Activated CD4-positive, alpha-beta T cell treated with anti-CD3 and anti-CD28 coated beads, Interleukin-2, amount 10 ng/mL, durations not matched to agents 24 days and 14 days (primary cell): ENCODE measurements at regions not wholly inside any gene's neighbourhood (a gene's known extent, or its start where the extent isn't known, plus 50 kb on each side); places are given as distances from the start of the nearest gene placed in this dataset.

Experiments
- DNase-seq: peaks from one replicate; pipeline ENCODE4 v3.0.0; 2022
- H3K27ac Mint-ChIP-seq: one replicate; pipeline ENCODE4 v1.8.0; 2022; ENCODE audit warnings: mild to moderate bottlenecking, mixed read lengths
- H3K27me3 Mint-ChIP-seq: one replicate; pipeline ENCODE4 v1.8.0; 2022; ENCODE audit warnings: mixed read lengths
- H3K36me3 Mint-ChIP-seq: one replicate; pipeline ENCODE4 v1.8.0; 2022; ENCODE audit warnings: low read depth, mild to moderate bottlenecking, mixed read lengths
- H3K4me1 Mint-ChIP-seq: one replicate; pipeline ENCODE4 v1.8.0; 2021; ENCODE audit warnings: mixed read lengths
- H3K4me3 Mint-ChIP-seq: one replicate; pipeline ENCODE4 v1.8.0; 2022; ENCODE audit warnings: mild to moderate bottlenecking, moderate library complexity, mixed read lengths
- H3K9me3 Mint-ChIP-seq: one replicate; pipeline ENCODE4 v1.8.0; 2021; ENCODE audit warnings: mixed read lengths
- intact Hi-C: fragments of 100-400 bp; cut with micrococcal nuclease; formaldehyde crosslinking; loops from one replicate; pipeline ENCODE4 v1.15.1; 2023

GRCh38 chr2:17309741-17310339, 208.4 kb downstream of the RAD51AP2 start:
- H3K27me3 Mint-ChIP-seq = peaks cover 12% of the 10 kb centered on the region
- H3K36me3 Mint-ChIP-seq = no peaks in the 10 kb centered on the region
- H3K27ac Mint-ChIP-seq = no peak overlapping the region
- peaks cover 6% of the 10 kb centered on the region for H3K4me1 Mint-ChIP-seq
- H3K4me3 Mint-ChIP-seq = no peak overlapping the region
- no peaks in the 10 kb centered on the region for H3K9me3 Mint-ChIP-seq
- peak; percentile 57 for DNase-seq
- intact Hi-C loops = loop anchor here (5.0 kb wide), 1 partner anchor 538 kb away; no protein-coding TSS in a partner anchor

- H3K27ac Mint-ChIP-seq = no peak overlapping the region
- no peaks in the 10 kb centered on the region for H3K36me3 Mint-ChIP-seq
- H3K4me1 Mint-ChIP-seq = peaks cover 6% of the 10 kb centered on the region
- no peak for DNase-seq
- no peaks in the 10 kb centered on the region for H3K9me3 Mint-ChIP-seq
- peaks cover 10% of the 10 kb centered on the region for H3K27me3 Mint-ChIP-seq
- intact Hi-C loops = no loop called here
- no peak overlapping the region for H3K4me3 Mint-ChIP-seq
These were observed 209.1 kb downstream of the RAD51AP2 start for GRCh38 chr2:17309181-17309580.

- peaks cover 3% of the 10 kb centered on the region for H3K4me1 Mint-ChIP-seq
- no peak overlapping the region for H3K27ac Mint-ChIP-seq
- H3K4me3 Mint-ChIP-seq = no peak overlapping the region
- no peaks in the 10 kb centered on the region for H3K9me3 Mint-ChIP-seq
- H3K27me3 Mint-ChIP-seq = peaks cover 4% of the 10 kb centered on the region
- intact Hi-C loops = no loop called here
- no peaks in the 10 kb centered on the region for H3K36me3 Mint-ChIP-seq
- DNase-seq = no peak
These were observed 211.5 kb downstream of the RAD51AP2 start for GRCh38 chr2:17306706-17307105.

GRCh38 chr2:17306219-17306618, 212.0 kb downstream of the RAD51AP2 start:
- Mint-ChIP-seq H3K27ac (no peak overlapping the region), H3K4me1 (peaks cover under 1% of the 10 kb centered on the region), H3K4me3 (no peak overlapping the region), H3K36me3 (no peaks in the 10 kb centered on the region), H3K27me3 (peaks cover 3% of the 10 kb centered on the region), H3K9me3 (no peaks in the 10 kb centered on the region)
- intact Hi-C loops = no loop called here
- no peak for DNase-seq

- Mint-ChIP-seq H3K9me3 (no peaks in the 10 kb centered on the region), H3K27me3 (no peaks in the 10 kb centered on the region), H3K27ac (no peak overlapping the region), H3K4me1 (no peaks in the 10 kb centered on the region), H3K36me3 (no peaks in the 10 kb centered on the region), H3K4me3 (no peak overlapping the region)
- no peak for DNase-seq
- intact Hi-C loops = no loop called here
These were observed 214.7 kb downstream of the RAD51AP2 start for GRCh38 chr2:17303521-17303920.

- Mint-ChIP-seq H3K27me3 (no peaks in the 10 kb centered on the region), H3K36me3 (no peaks in the 10 kb centered on the region), H3K9me3 (no peaks in the 10 kb centered on the region), H3K27ac (no peak overlapping the region), H3K4me1 (no peaks in the 10 kb centered on the region), H3K4me3 (no peak overlapping the region)
- intact Hi-C loops = no loop called here
- DNase-seq = no peak
These were observed 215.2 kb downstream of the RAD51AP2 start for GRCh38 chr2:17303054-17303453.

GRCh38 chr2:17302281-17302680, 216.0 kb downstream of the RAD51AP2 start:
- Mint-ChIP-seq H3K27me3 (no peaks in the 10 kb centered on the region), H3K27ac (no peak overlapping the region), H3K36me3 (no peaks in the 10 kb centered on the region), H3K4me3 (no peak overlapping the region), H3K4me1 (no peaks in the 10 kb centered on the region), H3K9me3 (no peaks in the 10 kb centered on the region)
- DNase-seq = no peak
- intact Hi-C loops = no loop called here

- DNase-seq = no peak
- intact Hi-C loops = no loop called here
- no peaks in the 10 kb centered on the region for H3K4me1 Mint-ChIP-seq
- no peaks in the 10 kb centered on the region for H3K36me3 Mint-ChIP-seq
- H3K4me3 Mint-ChIP-seq = no peak overlapping the region
- no peak overlapping the region for H3K27ac Mint-ChIP-seq
- no peaks in the 10 kb centered on the region for H3K9me3 Mint-ChIP-seq
- no peaks in the 10 kb centered on the region for H3K27me3 Mint-ChIP-seq
These were observed 216.8 kb downstream of the RAD51AP2 start for GRCh38 chr2:17301437-17301836.

GRCh38 chr2:17299891-17300540, 218.2 kb downstream of the RAD51AP2 start:
- intact Hi-C loops = no loop called here

GRCh38 chr2:17298453-17298852, 219.8 kb downstream of the RAD51AP2 start:
- no peak overlapping the region for H3K27ac Mint-ChIP-seq
- no peaks in the 10 kb centered on the region for H3K4me1 Mint-ChIP-seq
- intact Hi-C loops = no loop called here
- H3K9me3 Mint-ChIP-seq = no peaks in the 10 kb centered on the region
- no peaks in the 10 kb centered on the region for H3K36me3 Mint-ChIP-seq
- no peaks in the 10 kb centered on the region for H3K27me3 Mint-ChIP-seq
- H3K4me3 Mint-ChIP-seq = no peak overlapping the region
- DNase-seq = no peak

More at GRCh38 chr2:17299891-17300540, 218.2 kb downstream of the RAD51AP2 start:
- Mint-ChIP-seq H3K4me3 (no peak overlapping the region), H3K9me3 (no peaks in the 10 kb centered on the region), H3K4me1 (no peaks in the 10 kb centered on the region), H3K27ac (no peak overlapping the region), H3K27me3 (no peaks in the 10 kb centered on the region), H3K36me3 (no peaks in the 10 kb centered on the region)
- DNase-seq = no peak

GRCh38 chr2:17296686-17297085, 221.6 kb downstream of the RAD51AP2 start:
- Mint-ChIP-seq H3K27me3 (no peaks in the 10 kb centered on the region), H3K36me3 (no peaks in the 10 kb centered on the region), H3K27ac (no peak overlapping the region), H3K4me3 (no peak overlapping the region), H3K4me1 (no peaks in the 10 kb centered on the region), H3K9me3 (no peaks in the 10 kb centered on the region)
- intact Hi-C loops = no loop called here
- DNase-seq = no peak

- no peaks in the 10 kb centered on the region for H3K27me3 Mint-ChIP-seq
- intact Hi-C loops = no loop called here
- no peaks in the 10 kb centered on the region for H3K9me3 Mint-ChIP-seq
- H3K4me3 Mint-ChIP-seq = no peak overlapping the region
- no peaks in the 10 kb centered on the region for H3K4me1 Mint-ChIP-seq
- no peaks in the 10 kb centered on the region for H3K36me3 Mint-ChIP-seq
- DNase-seq = no peak
- no peak overlapping the region for H3K27ac Mint-ChIP-seq
These were observed 228.6 kb downstream of the RAD51AP2 start for GRCh38 chr2:17289669-17290068.

GRCh38 chr2:17287183-17287582, 231.1 kb downstream of the RAD51AP2 start:
- intact Hi-C loops = no loop called here
- H3K27me3 Mint-ChIP-seq = no peaks in the 10 kb centered on the region

GRCh38 chr2:17282826-17283225, 235.4 kb downstream of the RAD51AP2 start:
- intact Hi-C loops = no loop called here
- Mint-ChIP-seq H3K4me1 (no peaks in the 10 kb centered on the region), H3K27ac (no peak overlapping the region), H3K27me3 (no peaks in the 10 kb centered on the region), H3K36me3 (no peaks in the 10 kb centered on the region), H3K4me3 (no peak overlapping the region), H3K9me3 (no peaks in the 10 kb centered on the region)
- no peak for DNase-seq

More at GRCh38 chr2:17287183-17287582, 231.1 kb downstream of the RAD51AP2 start:
- Mint-ChIP-seq H3K27ac (no peak overlapping the region), H3K9me3 (no peaks in the 10 kb centered on the region), H3K4me3 (no peak overlapping the region), H3K36me3 (no peaks in the 10 kb centered on the region), H3K4me1 (no peaks in the 10 kb centered on the region)
- DNase-seq = no peak

- no peak overlapping the region for H3K27ac Mint-ChIP-seq
- no peaks in the 10 kb centered on the region for H3K27me3 Mint-ChIP-seq
- intact Hi-C loops = no loop called here
- no peak overlapping the region for H3K4me3 Mint-ChIP-seq
- H3K4me1 Mint-ChIP-seq = no peaks in the 10 kb centered on the region
- H3K9me3 Mint-ChIP-seq = no peaks in the 10 kb centered on the region
- DNase-seq = no peak
- H3K36me3 Mint-ChIP-seq = no peaks in the 10 kb centered on the region
These were observed 236.0 kb downstream of the RAD51AP2 start for GRCh38 chr2:17282245-17282644.
